ENCODE measurements at regions not wholly inside any gene's neighbourhood (a gene's known extent, or its start where the extent isn't known, plus 50 kb on each side); places are given as distances from the start of the nearest gene placed in this dataset.

GRCh38 chr15:85298366-85298765 lies 82.0 kb upstream of the AKAP13 start:
- no peak overlapping the region for H3K4me2 ChIP-seq (ENCODE audit: control insufficient read depth, insufficient read depth)
- ChIA-PET RAD21 (ENCODE audit: unreplicated experiment) (interaction anchor here (0.6 to 9.7 kb wide), 8 partner anchors 15 to 545 kb away, joined by 3 to 177 read pairs (median 6); partner anchors contain the start of gene AKAP13), POLR2A (interaction anchor here (0.5 to 1.4 kb wide), 5 partner anchors 14 to 195 kb away, joined by 3 to 5 read pairs (median 3); no protein-coding TSS in a partner anchor), CTCF (interaction anchor here (1.4 to 9.5 kb wide), 4 partner anchors 8 to 116 kb away, joined by 5 to 174 read pairs (median 6); no protein-coding TSS in a partner anchor), SMC1A (ENCODE audit: uncharacterized antibody, unreplicated experiment) (interaction anchor here (0.6 to 10.9 kb wide), 7 partner anchors 14 to 432 kb away, joined by 3 to 192 read pairs (median 8); no protein-coding TSS in a partner anchor)
- no peak for FAIRE-seq
- H3K4me1 ChIP-seq (ENCODE audit: control insufficient read depth, insufficient read depth, low read length), result peaks cover 3% of the 10 kb centered on the region; the same call in 1 of the 2 replicates
- H2AFZ ChIP-seq (ENCODE audit: control insufficient read depth, low read depth, low read length), result no peak overlapping the region
- H3K36me3 ChIP-seq (ENCODE audit: control insufficient read depth in 2 of 2, insufficient read depth in 2 of 2, low read length in 1 of 2), result no peaks in the 10 kb centered on the region
- H3K9me3 ChIP-seq (replicated peaks; ENCODE audit: control insufficient read depth, insufficient read depth, low read length), result no peaks in the 10 kb centered on the region
- ATAC-seq, result no peak
- H3K27me3 ChIP-seq (replicated peaks in 1 of 2; ENCODE audit: control insufficient read depth in 2 of 2, insufficient read depth in 2 of 2, low read length in 1 of 2), result no peaks in the 10 kb centered on the region; a peak in 1 of 4 replicates
- no peak overlapping the region for H3K4me3 ChIP-seq
- intact Hi-C loops (cut with micrococcal nuclease; ENCODE audit: unreplicated experiment) (loop anchor here (5.0 kb wide), 2 partner anchors 184 to 284 kb away; no protein-coding TSS in a partner anchor), in situ Hi-C loops (cut with MboI) (loop anchor here (5.0 kb wide), 1 partner anchor 539 kb away; no protein-coding TSS in a partner anchor)
- 92% methylated on average over 4 of the region's 4 CpGs for WGBS (ENCODE audit: insufficient coverage, insufficient replicate concordance, low lambda C conversion rate, missing lambda C conversion rate)
- H3K79me2 ChIP-seq (ENCODE audit: control insufficient read depth, insufficient read depth, low read length), result no peaks in the 10 kb centered on the region
- no peak overlapping the region for H3K9ac ChIP-seq (ENCODE audit: control insufficient read depth, insufficient read depth, low read length)
- no peak for DNase-seq (ENCODE audit: low read depth, low spot score)
- no TSS peak for BruUV-seq (replicated peaks)
- no peak overlapping the region for H3K27ac ChIP-seq (ENCODE audit: control insufficient read depth, insufficient read depth)
- no peaks in the 10 kb centered on the region for H4K20me1 ChIP-seq (ENCODE audit: control insufficient read depth, insufficient read depth)
- TF ChIP-seq NKRF (conservative IDR thresholded peaks at IDR 0.05) (no peak), EGR1 (IDR thresholded peaks at IDR 0.05; ENCODE audit: borderline replicate concordance in 1 of 2, low read depth in 2 of 2, low read length in 2 of 2) (no peak), SREBF1 (IDR thresholded peaks at IDR 0.05; ENCODE audit: low read length) (no peak), CBX5 (IDR thresholded peaks at IDR 0.05; ENCODE audit: low read depth) (no peak), MEF2A (IDR thresholded peaks at IDR 0.05; ENCODE audit: insufficient read depth, low read depth, low read length) (no peak), IRF5 (IDR thresholded peaks at IDR 0.05; ENCODE audit: borderline replicate concordance) (no peak), PAX5 (IDR thresholded peaks at IDR 0.05; ENCODE audit: borderline replicate concordance, low read depth, low read length) (no peak), ZNF384 (IDR thresholded peaks at IDR 0.05; ENCODE audit: borderline replicate concordance, low read depth, low read length) (no peak), RELA (IDR thresholded peaks at IDR 0.05; ENCODE audit: borderline replicate concordance, partially characterized antibody) (no peak), SIX5 (IDR thresholded peaks at IDR 0.05; ENCODE audit: low read depth, low read length, severe bottlenecking) (no peak), CREM (IDR thresholded peaks at IDR 0.05; ENCODE audit: low read depth) (no peak), RUNX3 (IDR thresholded peaks at IDR 0.05; ENCODE audit: low read length) (no peak), IRF4 (IDR thresholded peaks at IDR 0.05; ENCODE audit: low read depth, low read length) (no peak), SPI1 (IDR thresholded peaks at IDR 0.05; ENCODE audit: borderline replicate concordance, insufficient read depth, low read depth, low read length) (no peak)
- TF ChIP-seq, protein P1, sequence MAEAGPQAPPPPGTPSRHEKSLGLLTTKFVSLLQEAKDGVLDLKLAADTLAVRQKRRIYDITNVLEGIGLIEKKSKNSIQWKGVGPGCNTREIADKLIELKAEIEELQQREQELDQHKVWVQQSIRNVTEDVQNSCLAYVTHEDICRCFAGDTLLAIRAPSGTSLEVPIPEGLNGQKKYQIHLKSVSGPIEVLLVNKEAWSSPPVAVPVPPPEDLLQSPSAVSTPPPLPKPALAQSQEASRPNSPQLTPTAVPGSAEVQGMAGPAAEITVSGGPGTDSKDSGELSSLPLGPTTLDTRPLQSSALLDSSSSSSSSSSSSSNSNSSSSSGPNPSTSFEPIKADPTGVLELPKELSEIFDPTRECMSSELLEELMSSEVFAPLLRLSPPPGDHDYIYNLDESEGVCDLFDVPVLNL (IDR thresholded peaks at IDR 0.05; ENCODE audit: low read depth, low read length), result no peak
- TF ChIP-seq, protein P2, sequence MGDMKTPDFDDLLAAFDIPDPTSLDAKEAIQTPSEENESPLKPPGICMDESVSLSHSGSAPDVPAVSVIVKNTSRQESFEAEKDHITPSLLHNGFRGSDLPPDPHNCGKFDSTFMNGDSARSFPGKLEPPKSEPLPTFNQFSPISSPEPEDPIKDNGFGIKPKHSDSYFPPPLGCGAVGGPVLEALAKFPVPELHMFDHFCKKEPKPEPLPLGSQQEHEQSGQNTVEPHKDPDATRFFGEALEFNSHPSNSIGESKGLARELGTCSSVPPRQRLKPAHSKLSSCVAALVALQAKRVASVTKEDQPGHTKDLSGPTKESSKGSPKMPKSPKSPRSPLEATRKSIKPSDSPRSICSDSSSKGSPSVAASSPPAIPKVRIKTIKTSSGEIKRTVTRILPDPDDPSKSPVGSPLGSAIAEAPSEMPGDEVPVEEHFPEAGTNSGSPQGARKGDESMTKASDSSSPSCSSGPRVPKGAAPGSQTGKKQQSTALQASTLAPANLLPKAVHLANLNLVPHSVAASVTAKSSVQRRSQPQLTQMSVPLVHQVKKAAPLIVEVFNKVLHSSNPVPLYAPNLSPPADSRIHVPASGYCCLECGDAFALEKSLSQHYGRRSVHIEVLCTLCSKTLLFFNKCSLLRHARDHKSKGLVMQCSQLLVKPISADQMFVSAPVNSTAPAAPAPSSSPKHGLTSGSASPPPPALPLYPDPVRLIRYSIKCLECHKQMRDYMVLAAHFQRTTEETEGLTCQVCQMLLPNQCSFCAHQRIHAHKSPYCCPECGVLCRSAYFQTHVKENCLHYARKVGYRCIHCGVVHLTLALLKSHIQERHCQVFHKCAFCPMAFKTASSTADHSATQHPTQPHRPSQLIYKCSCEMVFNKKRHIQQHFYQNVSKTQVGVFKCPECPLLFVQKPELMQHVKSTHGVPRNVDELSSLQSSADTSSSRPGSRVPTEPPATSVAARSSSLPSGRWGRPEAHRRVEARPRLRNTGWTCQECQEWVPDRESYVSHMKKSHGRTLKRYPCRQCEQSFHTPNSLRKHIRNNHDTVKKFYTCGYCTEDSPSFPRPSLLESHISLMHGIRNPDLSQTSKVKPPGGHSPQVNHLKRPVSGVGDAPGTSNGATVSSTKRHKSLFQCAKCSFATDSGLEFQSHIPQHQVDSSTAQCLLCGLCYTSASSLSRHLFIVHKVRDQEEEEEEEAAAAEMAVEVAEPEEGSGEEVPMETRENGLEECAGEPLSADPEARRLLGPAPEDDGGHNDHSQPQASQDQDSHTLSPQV (IDR thresholded peaks at IDR 0.05), result no peak

All from GM12878 (cell line).